ENCODE measurements at regions not wholly inside any gene's neighbourhood (a gene's known extent, or its start where the extent isn't known, plus 50 kb on each side); places are given as distances from the start of the nearest gene placed in this dataset.

DNA sequence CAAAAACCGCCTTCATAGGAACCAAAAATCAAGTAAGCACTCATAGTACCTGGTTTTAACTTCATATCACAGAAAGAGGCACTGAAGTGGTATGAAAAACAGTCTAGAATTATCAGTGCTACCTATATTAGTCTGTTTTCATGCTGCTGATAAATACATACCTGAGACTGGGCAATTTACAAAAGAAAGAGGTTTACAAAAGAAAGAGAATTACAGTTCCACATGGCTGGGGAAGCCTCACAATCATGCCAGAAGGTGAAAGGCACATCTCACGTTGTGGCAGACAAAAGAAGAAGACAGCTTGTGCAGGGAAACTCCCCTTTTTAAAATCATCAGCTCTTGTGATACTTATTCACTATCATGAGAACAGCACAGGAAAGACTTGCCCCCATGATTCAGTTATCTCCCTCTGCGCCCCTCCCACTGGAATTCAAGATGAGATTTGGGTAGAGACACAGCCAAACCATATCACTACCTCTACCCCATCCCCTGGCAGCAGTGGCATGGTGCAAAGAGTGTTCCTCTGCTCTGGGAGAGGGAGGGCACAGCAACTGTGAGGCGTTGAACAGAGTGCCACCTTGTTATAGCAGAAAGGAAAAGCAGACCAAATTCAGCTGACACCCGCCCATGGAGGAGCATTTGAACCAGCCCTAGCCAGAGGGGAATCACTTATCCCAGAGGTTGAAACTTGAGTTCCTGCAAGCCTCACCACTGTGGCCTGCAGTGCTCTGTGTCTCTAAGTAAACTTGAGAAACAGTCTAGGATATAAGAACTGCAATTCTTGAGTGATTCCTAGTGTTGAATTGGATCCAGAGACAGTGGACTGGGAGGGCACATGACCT lies 61.9 kb upstream of the PTPRZ1 start:
- TF ChIP-seq POLR2AphosphoS5 (IDR thresholded peaks at IDR 0.05; ENCODE audit: low read depth) (no peak), REST (IDR thresholded peaks at IDR 0.05; ENCODE audit: insufficient replicate concordance, low read depth) (no peak), GABPA (IDR thresholded peaks at IDR 0.05; ENCODE audit: low read depth) (no peak), CTCF (IDR thresholded peaks at IDR 0.05; ENCODE audit: insufficient read depth, low read length) (no peak), SPI1 (IDR thresholded peaks at IDR 0.05; ENCODE audit: borderline replicate concordance, low read depth) (no peak)
- Histone ChIP-seq H3K27me3 (ENCODE audit: insufficient read depth, poor library complexity, severe bottlenecking) (no peaks in the 10 kb centered on the region), H3K27ac (replicated peaks) (no peak overlapping the region), H3K4me3 (replicated peaks; ENCODE audit: insufficient read depth, low read length) (no peak overlapping the region)
- DNase-seq (ENCODE audit: low read depth in 1 of 2, low spot score in 1 of 2), result no peak

DNA sequence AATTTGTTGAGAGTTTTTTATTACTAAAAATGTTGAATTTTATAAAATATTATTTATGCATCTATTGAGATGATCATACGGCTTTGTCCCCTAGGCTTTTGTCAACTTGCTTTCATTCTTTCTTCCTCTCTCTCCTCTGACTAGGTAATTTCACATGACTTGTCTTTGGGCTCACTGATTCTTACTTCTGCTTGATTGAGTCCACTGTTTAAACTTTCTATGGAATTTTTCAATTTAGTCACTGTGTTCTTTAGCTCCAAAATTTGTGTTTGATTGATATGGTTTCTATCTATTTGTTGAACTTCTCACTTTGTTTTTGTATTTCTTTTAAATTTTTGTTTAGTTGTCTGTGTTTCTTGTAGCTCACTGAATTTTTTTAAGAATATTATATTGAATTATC lies 65.9 kb upstream of the PTPRZ1 start:
- Histone ChIP-seq H3K27me3 (ENCODE audit: insufficient read depth, poor library complexity, severe bottlenecking) (no peaks in the 10 kb centered on the region), H3K4me3 (replicated peaks; ENCODE audit: insufficient read depth, low read length) (no peak overlapping the region), H3K27ac (replicated peaks) (no peak overlapping the region)
- no peak for DNase-seq (ENCODE audit: low read depth in 1 of 2, low spot score in 1 of 2)
- no peak for TF ChIP-seq GABPA (IDR thresholded peaks at IDR 0.05; ENCODE audit: low read depth)
- no peak for TF ChIP-seq REST (IDR thresholded peaks at IDR 0.05; ENCODE audit: insufficient replicate concordance, low read depth)
- TF ChIP-seq CTCF (IDR thresholded peaks at IDR 0.05; ENCODE audit: insufficient read depth, low read length), result no peak
- no peak for TF ChIP-seq SPI1 (IDR thresholded peaks at IDR 0.05; ENCODE audit: borderline replicate concordance, low read depth)
- TF ChIP-seq POLR2AphosphoS5 (IDR thresholded peaks at IDR 0.05; ENCODE audit: low read depth), result no peak

- TF ChIP-seq POLR2AphosphoS5 (IDR thresholded peaks at IDR 0.05; ENCODE audit: low read depth) (no peak), SPI1 (IDR thresholded peaks at IDR 0.05; ENCODE audit: borderline replicate concordance, low read depth) (no peak), GABPA (IDR thresholded peaks at IDR 0.05; ENCODE audit: low read depth) (no peak), REST (IDR thresholded peaks at IDR 0.05; ENCODE audit: insufficient replicate concordance, low read depth) (no peak), CTCF (IDR thresholded peaks at IDR 0.05; ENCODE audit: insufficient read depth, low read length) (no peak)
- no peak for DNase-seq (ENCODE audit: low read depth in 1 of 2, low spot score in 1 of 2)
These were observed 69.9 kb upstream of the PTPRZ1 start for GRCh38 chr7:121803039-121803438.

More at GRCh38 chr7:121803039-121803438, 69.9 kb upstream of the PTPRZ1 start:
- no peaks in the 10 kb centered on the region for H3K27me3 ChIP-seq (ENCODE audit: insufficient read depth, poor library complexity, severe bottlenecking)
- H3K27ac ChIP-seq (replicated peaks), result no peak overlapping the region
- H3K4me3 ChIP-seq (replicated peaks; ENCODE audit: insufficient read depth, low read length), result no peak overlapping the region
